Ascending aorta (tissue), 2 donors: ENCODE measurements at regions not wholly inside any gene's neighbourhood (a gene's known extent, or its start where the extent isn't known, plus 50 kb on each side); places are given as distances from the start of the nearest gene placed in this dataset.

ENCODE experiments used
- DNase-seq, 2 donors: peaks; one replicate each; pipeline ENCODE4 v3.0.0-alpha.2; 2019; ENCODE audit warnings: low spot score in 2 of 2
- H3K27ac ChIP-seq, 2 donors: fragments of 200-600 bp; sonication (generic); one replicate each; pipeline ENCODE4 v1.5.1; 2016 to 2017; ENCODE audit warnings: mild to moderate bottlenecking in 1 of 2
- H3K27me3 ChIP-seq: fragments of 200-600 bp; sonication (generic); one replicate; pipeline ENCODE4 v1.5.1; 2017
- H3K36me3 ChIP-seq, 2 donors: fragments of 200-600 bp; sonication (generic); one replicate each; pipeline ENCODE4 v1.5.1; 2016
- H3K4me1 ChIP-seq, 2 donors: fragments of 200-600 bp; sonication (generic); one replicate each; pipeline ENCODE4 v1.5.1; 2016 to 2017; ENCODE audit warnings: mild to moderate bottlenecking in 1 of 2
- H3K4me3 ChIP-seq, 2 donors: fragments of 200-600 bp; sonication (generic); one replicate each; pipeline ENCODE4 v1.5.1; 2016 to 2017; ENCODE audit warnings: mild to moderate bottlenecking in 1 of 2
- H3K9me3 ChIP-seq, 2 donors: fragments of 200-600 bp; sonication (generic); one replicate each; pipeline ENCODE4 v1.5.1; 2016
- CTCF ChIP-seq, 3 experiments: fragments of 200-600 bp in 2 of 3; fragments of 450-650 bp in 1 of 3; sonication (generic) in 2 of 3; IDR thresholded peaks; one replicate each; pipeline ENCODE4 v1.5.1; 2016 to 2019; ENCODE audit warnings: antibody characterized with exemption in 3 of 3, mild to moderate bottlenecking in 1 of 3, moderate library complexity in 1 of 3
- intact Hi-C: fragments of 100-400 bp; cut with DNase I; formaldehyde crosslinking; loops from one replicate; pipeline ENCODE4 v1.15.1; 2023

- H3K4me1 ChIP-seq = no peaks in the 10 kb centered on the region
- no peaks in the 10 kb centered on the region for H3K27me3 ChIP-seq
- intact Hi-C loops = no loop called here
Observed at GRCh38 chr19:32273483-32273882, 71.9 kb upstream of the ZNF507 start.

DNA sequence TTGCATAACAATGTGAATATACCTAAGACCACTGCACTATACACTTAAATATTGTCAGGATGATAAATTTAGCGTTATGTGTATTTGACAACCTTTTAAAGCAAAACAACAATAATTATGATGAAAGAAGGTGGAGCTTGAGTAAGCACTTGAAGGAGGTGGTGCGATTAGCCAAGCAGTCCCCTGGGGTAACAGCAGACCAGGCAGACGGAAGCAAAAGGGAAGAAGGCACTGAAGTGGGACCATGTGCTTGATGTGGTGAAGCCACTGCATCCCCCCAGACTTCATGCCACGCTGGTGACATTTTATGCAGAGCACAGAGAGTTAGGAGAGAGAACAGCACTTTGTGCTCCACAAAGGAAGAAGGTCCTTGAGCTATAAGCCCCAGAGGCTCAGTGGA lies 58.3 kb upstream of the ZNF507 start:
- intact Hi-C loops = loop anchor here (5.0 kb wide), 1 partner anchor 90 kb away; no protein-coding TSS in a partner anchor
- Histone ChIP-seq H3K27ac (no peak overlapping the region), H3K4me1 (no peaks in the 10 kb centered on the region), H3K4me3 (no peak overlapping the region), H3K36me3 (no peaks in the 10 kb centered on the region), H3K27me3 (no peaks in the 10 kb centered on the region), H3K9me3 (no peaks in the 10 kb centered on the region)
- TF ChIP-seq CTCF (IDR thresholded peaks at IDR 0.05) = no peak
- no peak for DNase-seq

More at GRCh38 chr19:32273483-32273882, 71.9 kb upstream of the ZNF507 start:
- Histone ChIP-seq H3K36me3 (no peaks in the 10 kb centered on the region), H3K4me3 (no peak overlapping the region), H3K27ac (no peak overlapping the region), H3K9me3 (no peaks in the 10 kb centered on the region)
- TF ChIP-seq CTCF (IDR thresholded peaks at IDR 0.05) = no peak
- DNase-seq = no peak

- peak in 2 of 3 experiments; percentile 30 to 47 for TF ChIP-seq CTCF (IDR thresholded peaks at IDR 0.05)
- H3K4me3 ChIP-seq = no peak overlapping the region
Observed at GRCh38 chr19:32287811-32288227, 57.6 kb upstream of the ZNF507 start.

DNA sequence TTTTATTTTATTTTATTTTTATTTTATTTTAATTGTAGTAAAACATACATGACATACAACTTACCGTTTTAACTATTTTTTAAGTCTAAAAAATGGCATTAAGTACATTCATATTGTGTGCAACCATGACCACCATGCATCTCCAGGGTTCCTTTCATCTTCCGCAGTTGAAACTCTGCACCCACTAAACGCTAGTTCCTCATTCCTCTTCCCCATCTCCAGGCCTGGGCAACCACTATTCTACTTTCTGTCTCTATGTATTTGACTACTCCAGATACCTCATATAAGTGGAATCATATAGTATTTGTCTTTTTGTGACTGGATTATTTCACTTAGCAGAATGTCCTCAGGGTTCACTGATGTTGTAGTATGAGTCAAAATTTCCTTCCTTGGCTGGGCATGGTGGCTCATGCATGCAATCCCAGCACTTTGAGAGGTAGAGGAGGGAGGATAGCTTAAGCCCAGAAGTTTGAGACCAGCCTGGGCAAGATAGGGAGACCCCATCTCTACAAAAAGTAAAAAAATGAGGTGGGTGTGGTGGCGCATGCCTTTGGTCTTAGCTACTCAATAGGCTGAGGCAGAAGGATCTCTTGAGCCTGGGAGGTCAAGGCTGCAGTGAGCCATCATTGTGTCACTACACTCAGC lies 55.7 kb upstream of the ZNF507 start:
- H3K4me3 ChIP-seq = no peak overlapping the region
- H3K27ac ChIP-seq = no peak overlapping the region
- H3K36me3 ChIP-seq = no peaks in the 10 kb centered on the region
- no peak for TF ChIP-seq CTCF (IDR thresholded peaks at IDR 0.05)
- H3K4me1 ChIP-seq = no peaks in the 10 kb centered on the region
- DNase-seq = no peak
- H3K27me3 ChIP-seq = no peaks in the 10 kb centered on the region
- intact Hi-C loops = loop anchor here (5.0 kb wide), 1 partner anchor 88 kb away; no protein-coding TSS in a partner anchor
- H3K9me3 ChIP-seq = no peaks in the 10 kb centered on the region

More at GRCh38 chr19:32287811-32288227, 57.6 kb upstream of the ZNF507 start:
- intact Hi-C loops = loop anchor here (5.0 kb wide), 1 partner anchor 89 kb away; no protein-coding TSS in a partner anchor
- H3K4me1 ChIP-seq = no peaks in the 10 kb centered on the region
- H3K9me3 ChIP-seq = no peaks in the 10 kb centered on the region
- no peaks in the 10 kb centered on the region for H3K27me3 ChIP-seq
- DNase-seq = peak in 1 of 2 donors; percentile 75
- H3K36me3 ChIP-seq = no peaks in the 10 kb centered on the region
- H3K27ac ChIP-seq = no peak overlapping the region

- H3K4me3 ChIP-seq = no peak overlapping the region
- intact Hi-C loops = no loop called here
- H3K4me1 ChIP-seq = no peaks in the 10 kb centered on the region
- DNase-seq = no peak
- no peak for TF ChIP-seq CTCF (IDR thresholded peaks at IDR 0.05)
- H3K27ac ChIP-seq = no peak overlapping the region
- no peaks in the 10 kb centered on the region for H3K27me3 ChIP-seq
- no peaks in the 10 kb centered on the region for H3K36me3 ChIP-seq
- no peaks in the 10 kb centered on the region for H3K9me3 ChIP-seq
Observed at GRCh38 chr19:32291876-32292275, 53.5 kb upstream of the ZNF507 start.
